BJ (cell line): ENCODE measurements at regions not wholly inside any gene's neighbourhood (a gene's known extent, or its start where the extent isn't known, plus 50 kb on each side); places are given as distances from the start of the nearest gene placed in this dataset.

Experiments
- CTCF ChIA-PET: fragments of 350-600 bp; formaldehyde crosslinking; extraction: SDS; loops from one replicate; lab custom pipeline; 2021; ENCODE audit warnings: antibody characterized with exemption, inconsistent platforms; lab: Yijun Ruan, JAX
- POLR2A ChIA-PET: fragments of 300-600 bp; sonication (Branson Sonifier 250); formaldehyde crosslinking; extraction: SDS; loops from one replicate; lab custom pipeline; 2021; ENCODE audit warnings: antibody characterized with exemption; lab: Charles Lee
- DNase-seq: peaks from one replicate; pipeline ENCODE4 v3.0.0-alpha.2; 2011; ENCODE audit warnings: low read depth
- H3K27me3 ChIP-seq: 2 replicates; pipeline ENCODE4 v1.6.0; 2011; ENCODE audit warnings: low read length; ENCODE audit not compliant: control insufficient read depth, insufficient read depth
- H3K36me3 ChIP-seq: 2 replicates; pipeline ENCODE4 v1.5.1; 2011; ENCODE audit warnings: low read length; ENCODE audit not compliant: control insufficient read depth, insufficient read depth
- H3K4me3 ChIP-seq: 2 replicates; pipeline ENCODE4 v1.5.1; 2011; ENCODE audit warnings: low read depth, mild to moderate bottlenecking, control low read depth, low read length
- TF ChIP-seq, protein P1 (sequence below): IDR thresholded peaks from 2 replicates; pipeline ENCODE4 v1.5.1; 2011; ENCODE audit warnings: low read depth, mild to moderate bottlenecking, control low read depth, inconsistent platforms, low read length, moderate library complexity; ENCODE audit not compliant: insufficient read depth

- no peak overlapping the region for H3K4me3 ChIP-seq
- ChIA-PET POLR2A (no interaction called here), CTCF (no interaction called here)
- no peak for DNase-seq
- H3K27me3 ChIP-seq, result no peaks in the 10 kb centered on the region
- TF ChIP-seq, protein P1, sequence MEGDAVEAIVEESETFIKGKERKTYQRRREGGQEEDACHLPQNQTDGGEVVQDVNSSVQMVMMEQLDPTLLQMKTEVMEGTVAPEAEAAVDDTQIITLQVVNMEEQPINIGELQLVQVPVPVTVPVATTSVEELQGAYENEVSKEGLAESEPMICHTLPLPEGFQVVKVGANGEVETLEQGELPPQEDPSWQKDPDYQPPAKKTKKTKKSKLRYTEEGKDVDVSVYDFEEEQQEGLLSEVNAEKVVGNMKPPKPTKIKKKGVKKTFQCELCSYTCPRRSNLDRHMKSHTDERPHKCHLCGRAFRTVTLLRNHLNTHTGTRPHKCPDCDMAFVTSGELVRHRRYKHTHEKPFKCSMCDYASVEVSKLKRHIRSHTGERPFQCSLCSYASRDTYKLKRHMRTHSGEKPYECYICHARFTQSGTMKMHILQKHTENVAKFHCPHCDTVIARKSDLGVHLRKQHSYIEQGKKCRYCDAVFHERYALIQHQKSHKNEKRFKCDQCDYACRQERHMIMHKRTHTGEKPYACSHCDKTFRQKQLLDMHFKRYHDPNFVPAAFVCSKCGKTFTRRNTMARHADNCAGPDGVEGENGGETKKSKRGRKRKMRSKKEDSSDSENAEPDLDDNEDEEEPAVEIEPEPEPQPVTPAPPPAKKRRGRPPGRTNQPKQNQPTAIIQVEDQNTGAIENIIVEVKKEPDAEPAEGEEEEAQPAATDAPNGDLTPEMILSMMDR, result no peak
- no peaks in the 10 kb centered on the region for H3K36me3 ChIP-seq
Observed at GRCh38 chrX:94204524-94204923, 530.5 kb downstream of the FAM133A start.

- ChIA-PET POLR2A (no interaction called here), CTCF (no interaction called here)
- Histone ChIP-seq H3K27me3 (no peaks in the 10 kb centered on the region), H3K36me3 (no peaks in the 10 kb centered on the region), H3K4me3 (no peak overlapping the region)
- TF ChIP-seq, protein P1, result no peak
- no peak for DNase-seq
Observed at GRCh38 chrX:94216738-94217137, 542.7 kb downstream of the FAM133A start.

DNA sequence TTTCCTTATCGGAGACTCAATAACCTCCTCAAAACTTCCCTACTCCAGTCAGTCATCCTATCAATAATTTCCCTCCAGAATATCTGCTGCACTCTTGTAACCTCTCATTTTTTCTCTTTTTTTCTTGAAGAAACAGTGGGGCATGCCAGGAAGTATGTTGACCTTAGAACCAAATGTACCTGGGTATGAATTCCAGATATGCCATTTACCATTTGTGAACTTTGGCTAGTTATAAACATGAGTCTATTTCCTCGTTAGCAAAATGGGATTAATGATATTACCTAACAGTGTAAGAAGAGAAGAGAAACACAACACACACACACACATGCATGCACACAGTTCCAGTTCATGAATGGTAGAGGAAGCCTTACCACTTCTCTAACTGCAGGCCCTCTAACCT lies 578.2 kb downstream of the FAM133A start:
- ChIA-PET CTCF (no interaction called here), POLR2A (no interaction called here)
- no peaks in the 10 kb centered on the region for H3K36me3 ChIP-seq
- H3K4me3 ChIP-seq, result no peak overlapping the region
- H3K27me3 ChIP-seq, result no peaks in the 10 kb centered on the region
- TF ChIP-seq, protein P1, result no peak
- no peak for DNase-seq

DNA sequence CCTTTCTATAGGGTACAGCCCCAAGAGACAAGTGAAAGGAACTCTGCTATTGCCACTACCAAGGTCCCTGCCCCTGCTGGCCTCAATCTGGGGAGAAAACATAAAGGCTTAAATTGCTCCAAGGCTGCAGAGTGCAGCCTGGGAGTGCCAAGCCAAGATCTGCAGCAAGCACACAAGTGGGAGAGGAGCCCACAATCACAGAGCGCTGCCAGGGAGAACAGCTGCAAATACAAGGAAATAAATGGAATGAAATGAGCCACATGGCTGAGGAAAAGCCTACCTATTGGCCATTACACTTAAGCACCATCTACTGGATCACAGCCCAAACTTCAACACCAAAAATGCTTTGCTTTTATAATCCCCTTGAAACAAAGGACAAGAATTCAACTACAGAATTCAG lies 582.4 kb downstream of the FAM133A start:
- H3K4me3 ChIP-seq, result no peak overlapping the region
- TF ChIP-seq, protein P1, result no peak
- no peaks in the 10 kb centered on the region for H3K36me3 ChIP-seq
- ChIA-PET CTCF (no interaction called here), POLR2A (no interaction called here)
- no peak for DNase-seq
- H3K27me3 ChIP-seq, result no peaks in the 10 kb centered on the region

GRCh38 chrX:94265323-94265722 lies 591.3 kb downstream of the FAM133A start:
- ChIA-PET POLR2A (no interaction called here), CTCF (no interaction called here)
- no peaks in the 10 kb centered on the region for H3K27me3 ChIP-seq
- no peak for DNase-seq
- H3K36me3 ChIP-seq, result no peaks in the 10 kb centered on the region
- no peak overlapping the region for H3K4me3 ChIP-seq
- TF ChIP-seq, protein P1, result no peak
